CD4-positive, alpha-beta T cell treated with Interleukin-21 for 1 hour (primary cell): ENCODE measurements at regions not wholly inside any gene's neighbourhood (a gene's known extent, or its start where the extent isn't known, plus 50 kb on each side); places are given as distances from the start of the nearest gene placed in this dataset.
"Not testable (repeated sequence)": the region's sequence is repeated elsewhere in the genome, so short reads cannot be mapped to it uniquely, and the experiment has no call there.

Experiments
- DNase-seq: peaks from one replicate; pipeline ENCODE4 v3.0.0-alpha.2; 2020

GRCh38 chr7:55304018-55304762, 60.9 kb upstream of the LANCL2 start:
- no peak for DNase-seq

- DNase-seq = no peak
Observed at GRCh38 chr7:55305135-55305534, 60.0 kb upstream of the LANCL2 start.

- no peak for DNase-seq
Observed at GRCh38 chr7:55306331-55306730, 58.8 kb upstream of the LANCL2 start.

GRCh38 chr7:55307123-55307916, 57.8 kb upstream of the LANCL2 start:
- no peak for DNase-seq

DNA sequence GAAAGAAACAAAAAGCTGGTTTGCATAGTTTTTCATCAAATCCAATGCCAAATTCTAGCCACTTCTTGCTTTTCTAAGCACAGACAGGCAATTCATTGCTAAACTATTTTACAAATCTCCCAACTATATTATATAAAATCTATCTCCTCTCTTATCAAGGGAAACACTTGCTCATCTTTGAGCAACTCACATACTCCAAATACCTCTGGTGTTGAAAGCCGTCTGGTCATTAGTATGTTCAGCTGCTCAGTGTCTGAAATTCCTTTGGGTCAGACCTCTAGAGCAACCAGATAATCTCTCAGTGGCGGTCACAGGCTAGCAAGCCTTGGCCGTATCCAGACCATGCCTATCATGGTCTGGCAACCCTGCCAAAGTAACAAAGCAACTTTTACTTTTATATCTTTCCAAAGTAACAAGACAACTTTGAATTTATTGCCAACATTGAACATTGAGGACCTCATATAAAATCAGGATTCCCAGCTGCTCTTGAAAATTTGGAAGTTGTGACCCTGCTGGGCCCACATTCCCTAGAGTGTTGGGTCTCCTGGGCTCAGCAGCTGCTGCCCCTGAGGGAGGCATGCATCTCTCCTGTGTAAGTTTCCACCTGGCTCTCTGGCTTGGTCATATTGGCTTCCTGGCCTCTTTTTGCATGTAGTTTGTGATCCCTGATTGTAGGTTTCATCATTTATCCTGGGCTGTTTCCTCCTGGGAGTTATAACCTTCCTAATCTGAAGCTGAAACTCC, 56.8 kb upstream of the LANCL2 start:
- no peak for DNase-seq

DNA sequence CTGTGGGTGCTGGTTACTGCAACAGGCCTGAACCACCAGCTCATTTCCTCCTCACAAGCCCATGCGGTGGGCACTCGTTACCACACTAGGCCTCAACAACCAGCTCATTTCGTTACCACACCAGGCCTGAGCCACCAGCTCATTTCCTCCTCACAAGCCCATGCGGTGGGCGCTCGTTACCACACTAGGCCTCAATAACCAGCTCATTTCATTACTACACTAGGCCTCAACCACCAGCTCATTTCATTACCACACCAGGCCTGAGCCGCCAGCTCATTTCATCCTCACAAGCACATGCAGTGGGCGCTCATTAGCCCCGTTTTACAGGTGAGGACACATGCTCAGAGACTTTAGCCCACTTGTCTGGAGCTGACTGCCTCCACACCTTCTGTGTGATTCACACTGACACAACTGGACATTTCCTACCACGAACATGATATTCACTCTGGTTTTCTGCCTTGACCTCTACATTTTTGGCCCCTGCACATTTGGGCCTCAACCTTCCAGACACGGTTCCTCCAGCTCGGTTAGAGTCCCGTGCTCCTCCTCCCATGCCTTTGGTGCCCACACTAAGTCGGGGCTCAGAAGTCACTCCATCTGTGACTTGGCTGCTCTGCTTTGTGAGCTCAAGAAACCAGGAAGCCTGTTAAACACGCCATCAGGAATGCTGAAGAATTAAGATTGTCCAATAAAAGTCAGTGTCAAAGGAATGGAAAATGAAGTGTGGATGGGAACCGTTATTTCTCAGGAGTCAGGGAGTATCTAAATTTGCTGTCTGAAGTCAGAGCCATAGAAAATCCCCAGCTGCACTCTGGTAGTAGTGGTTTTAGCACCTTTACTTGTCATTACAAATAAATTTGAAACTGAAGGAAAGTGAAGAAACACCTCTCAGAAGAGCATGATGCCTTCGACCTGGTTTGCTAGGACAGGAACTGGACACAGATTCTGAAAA, 55.8 kb upstream of the LANCL2 start:
- DNase-seq = peak; percentile 69

DNA sequence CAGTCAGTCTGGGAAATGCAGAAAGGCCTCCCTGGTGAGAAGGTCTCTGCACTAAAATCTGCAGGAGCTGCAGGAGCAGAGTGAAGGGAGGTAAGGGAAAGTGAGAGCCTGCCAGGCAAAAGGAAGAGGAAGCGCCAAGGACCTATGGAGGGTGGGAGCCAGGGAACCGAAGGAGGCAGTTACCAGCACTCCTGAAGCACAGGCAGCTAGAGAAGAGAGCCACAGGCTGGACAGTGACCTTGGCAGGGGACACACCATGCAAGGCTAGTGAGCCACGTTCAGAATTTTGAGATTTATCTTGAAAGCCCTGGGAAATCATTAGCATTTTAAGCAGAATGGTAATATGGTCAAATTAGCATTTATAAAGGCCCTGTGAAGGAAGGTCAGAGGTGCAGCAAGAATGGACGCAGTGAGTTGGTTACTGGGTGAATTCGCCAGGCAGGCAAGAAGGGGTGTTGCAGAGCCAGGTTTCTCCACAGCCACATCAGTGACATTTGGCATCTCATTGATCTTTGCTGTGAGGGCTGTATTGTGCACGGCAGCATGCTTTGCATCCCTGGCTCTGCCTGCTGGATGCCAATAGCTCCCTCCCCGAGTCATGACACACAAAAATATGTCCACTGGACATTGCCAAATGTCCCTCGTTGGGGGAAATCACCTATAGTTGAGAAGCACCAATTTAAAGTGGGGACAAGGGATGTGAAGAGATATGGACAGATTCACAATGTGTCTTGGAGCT, 54.7 kb upstream of the LANCL2 start:
- DNase-seq = no peak

DNA sequence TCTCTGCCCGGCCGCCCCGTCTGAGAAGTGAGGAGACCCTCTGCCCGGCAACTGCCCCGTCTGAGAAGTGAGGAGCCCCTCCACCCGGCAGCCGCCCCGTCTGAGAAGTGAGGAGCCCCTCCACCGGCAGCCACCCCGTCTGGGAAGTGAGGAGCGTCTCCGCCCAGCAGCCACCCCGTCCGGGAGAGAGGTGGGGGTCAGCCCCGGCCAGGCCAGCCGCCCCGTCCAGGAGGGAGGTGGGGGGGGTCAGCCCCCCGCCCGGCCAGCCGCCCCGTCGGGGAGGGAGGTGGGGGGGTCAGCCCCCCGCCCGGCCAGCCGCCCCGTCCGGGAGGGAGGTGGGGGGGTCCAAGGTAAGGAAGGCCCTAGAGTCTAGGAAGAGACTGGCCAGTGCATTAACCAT, 53.2 kb upstream of the LANCL2 start:
- not testable (repeated sequence) for DNase-seq

DNA sequence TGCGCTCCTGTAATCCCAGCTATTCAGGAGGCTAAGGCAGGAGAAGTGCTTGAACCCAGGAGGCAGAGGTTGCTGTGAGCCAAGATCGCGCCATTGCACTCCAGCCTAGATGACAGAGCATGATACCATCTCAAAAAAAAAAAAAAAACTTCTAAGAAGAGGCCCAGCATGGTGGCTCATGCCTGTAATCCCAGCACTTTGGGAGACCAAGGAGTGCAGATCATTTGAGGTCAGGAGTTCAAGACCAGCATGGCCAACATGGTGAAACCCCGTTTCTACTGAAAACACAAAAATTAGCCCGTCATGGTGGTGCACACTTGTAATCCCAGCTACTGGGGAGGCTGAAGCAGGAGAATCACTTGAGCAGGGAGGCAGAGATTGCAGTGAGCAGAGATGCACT, 51.5 kb upstream of the LANCL2 start:
- not testable (repeated sequence) for DNase-seq

DNA sequence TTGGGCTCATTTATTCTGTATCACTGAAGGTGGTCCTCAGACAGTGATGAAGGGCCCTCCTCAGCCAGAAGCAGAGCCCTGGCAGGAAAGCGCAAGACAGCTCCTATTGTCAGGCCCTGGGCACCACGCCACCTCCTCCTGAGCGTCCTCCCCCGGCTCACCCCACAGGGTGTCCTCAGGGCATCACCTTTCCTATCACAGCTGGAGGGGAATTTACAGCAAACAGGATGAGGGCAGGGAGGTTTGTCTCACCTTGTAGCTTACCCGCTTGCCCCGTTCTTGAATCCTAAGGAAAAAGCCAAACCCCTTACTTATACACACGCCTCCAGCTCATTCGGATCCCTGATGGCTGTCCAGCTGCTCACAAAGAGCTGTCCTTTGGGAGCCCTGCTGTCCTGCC, 50.2 kb upstream of the LANCL2 start:
- no peak for DNase-seq
